Ramos (cell line): ENCODE measurements at regions not wholly inside any gene's neighbourhood (a gene's known extent, or its start where the extent isn't known, plus 50 kb on each side); places are given as distances from the start of the nearest gene placed in this dataset.

Experiments
- in situ Hi-C: fragments of 300-500 bp; cut with MboI; formaldehyde crosslinking; loops from one replicate; pipeline ENCODE4 v1.14.3; 2022; ENCODE audit warnings: low sequenced_read_pairs; ENCODE audit not compliant: unreplicated experiment

- in situ Hi-C loops, result no loop called here
These were observed 284.2 kb upstream of the ATP2B1 start for GRCh38 chr12:89992668-89993451.

GRCh38 chr12:89991807-89992590, 283.4 kb upstream of the ATP2B1 start:
- in situ Hi-C loops, result no loop called here

GRCh38 chr12:89988188-89988915, 279.7 kb upstream of the ATP2B1 start:
- in situ Hi-C loops, result no loop called here

GRCh38 chr12:89985935-89986334, 277.3 kb upstream of the ATP2B1 start:
- in situ Hi-C loops, result no loop called here

GRCh38 chr12:89984846-89985245, 276.2 kb upstream of the ATP2B1 start:
- in situ Hi-C loops, result no loop called here

- in situ Hi-C loops, result no loop called here
These were observed 275.0 kb upstream of the ATP2B1 start for GRCh38 chr12:89983622-89984021.

- in situ Hi-C loops, result no loop called here
These were observed 271.6 kb upstream of the ATP2B1 start for GRCh38 chr12:89980236-89980635.

- in situ Hi-C loops, result no loop called here
These were observed 268.9 kb upstream of the ATP2B1 start for GRCh38 chr12:89977405-89978085.

GRCh38 chr12:89976866-89977265, 268.2 kb upstream of the ATP2B1 start:
- in situ Hi-C loops, result no loop called here

GRCh38 chr12:89975574-89975973, 266.9 kb upstream of the ATP2B1 start:
- in situ Hi-C loops, result no loop called here

GRCh38 chr12:89971880-89972279, 263.2 kb upstream of the ATP2B1 start:
- in situ Hi-C loops, result no loop called here

GRCh38 chr12:89970722-89971121, 262.1 kb upstream of the ATP2B1 start:
- in situ Hi-C loops, result no loop called here

- in situ Hi-C loops, result no loop called here
These were observed 260.5 kb upstream of the ATP2B1 start for GRCh38 chr12:89969093-89969492.

- in situ Hi-C loops, result no loop called here
These were observed 259.6 kb upstream of the ATP2B1 start for GRCh38 chr12:89968151-89968700.

- in situ Hi-C loops, result no loop called here
These were observed 258.0 kb upstream of the ATP2B1 start for GRCh38 chr12:89966495-89967240.

GRCh38 chr12:89965993-89966392, 257.4 kb upstream of the ATP2B1 start:
- in situ Hi-C loops, result no loop called here

- in situ Hi-C loops, result no loop called here
These were observed 254.0 kb upstream of the ATP2B1 start for GRCh38 chr12:89962648-89963047.

GRCh38 chr12:89960607-89961394, 252.2 kb upstream of the ATP2B1 start:
- in situ Hi-C loops, result no loop called here
